ENCODE measurements at regions not wholly inside any gene's neighbourhood (a gene's known extent, or its start where the extent isn't known, plus 50 kb on each side); places are given as distances from the start of the nearest gene placed in this dataset.

DNA sequence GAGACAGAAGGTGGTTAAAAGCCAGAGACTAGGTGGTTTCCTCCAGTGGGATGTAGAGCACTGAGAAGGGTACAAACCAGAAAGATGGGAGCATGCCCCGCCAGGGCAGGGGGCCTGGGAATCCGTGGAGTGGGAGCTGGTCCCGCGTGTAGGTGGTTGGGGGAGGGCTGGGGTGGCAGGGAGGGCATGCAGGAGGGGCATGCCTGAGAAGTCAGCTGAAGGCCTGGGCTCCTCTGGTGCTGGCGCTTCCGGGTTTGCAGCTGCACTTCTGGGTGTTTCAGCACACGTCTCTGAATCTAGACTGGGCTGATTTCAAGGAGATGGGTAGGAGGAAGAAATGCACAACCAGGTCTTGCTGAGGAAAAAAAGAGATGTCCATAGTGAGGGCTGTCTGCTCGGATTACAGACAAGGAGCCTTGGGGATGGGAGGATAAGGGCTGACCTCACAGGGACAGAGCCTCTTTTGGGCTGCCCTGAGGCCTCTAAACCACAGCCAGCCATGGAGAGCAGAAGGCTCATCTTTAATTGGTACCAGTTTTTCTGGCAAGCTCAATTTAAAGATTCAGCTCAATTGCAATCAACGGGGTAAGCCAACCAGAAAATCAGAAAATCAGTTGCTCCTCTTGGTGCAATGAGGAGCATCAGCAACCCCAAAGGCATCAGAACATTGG, 151.9 kb downstream of the FAM43A start:
- Histone ChIP-seq H3K36me3 (ENCODE audit: insufficient read depth, insufficient read length, low read length) (no peaks in the 10 kb centered on the region), H3K4me3 (ENCODE audit: insufficient read length, low read depth) (no peak overlapping the region), H3K9me3 (ENCODE audit: insufficient read depth, low read length) (peaks cover 7% of the 10 kb centered on the region), H3K4me1 (ENCODE audit: insufficient read depth, insufficient read length) (peaks cover 9% of the 10 kb centered on the region), H3K9ac (ENCODE audit: insufficient read length, low read depth) (no peak overlapping the region), H3K27me3 (ENCODE audit: insufficient read depth, insufficient read length) (no peaks in the 10 kb centered on the region)
- no peak for TF ChIP-seq ZNF274 (IDR thresholded peaks at IDR 0.05; ENCODE audit: low read depth, low read length)
- no peak for TF ChIP-seq YY1 (IDR thresholded peaks at IDR 0.05; ENCODE audit: insufficient read depth, insufficient read length)
- no peak for TF ChIP-seq SUZ12 (IDR thresholded peaks at IDR 0.05; ENCODE audit: extremely low read depth, insufficient read depth, insufficient read length)
- DNase-seq (ENCODE audit: low read depth, low spot score) = no peak

DNA sequence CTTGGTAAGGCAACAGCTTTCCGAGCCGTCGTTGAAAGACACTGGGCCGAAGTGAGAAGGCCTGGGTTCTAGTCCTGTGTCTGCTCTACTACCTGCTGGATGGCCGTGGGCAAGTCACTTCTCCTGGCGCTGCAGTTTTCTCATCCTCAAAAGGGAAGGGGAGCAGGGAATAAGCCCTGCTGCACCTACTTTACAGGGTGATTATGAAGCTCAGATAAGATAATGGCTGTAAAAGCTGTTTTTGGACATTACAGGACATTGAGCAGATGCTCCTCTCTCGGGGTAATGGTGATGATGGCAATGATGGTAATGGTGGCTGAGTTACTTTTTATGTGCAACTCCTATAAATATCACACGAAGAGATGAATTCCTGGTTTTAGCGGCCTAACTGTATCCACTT, 152.6 kb downstream of the FAM43A start:
- Histone ChIP-seq H3K36me3 (ENCODE audit: insufficient read depth, insufficient read length, low read length) (no peaks in the 10 kb centered on the region), H3K4me3 (ENCODE audit: insufficient read length, low read depth) (no peak overlapping the region), H3K27me3 (ENCODE audit: insufficient read depth, insufficient read length) (no peaks in the 10 kb centered on the region), H3K4me1 (ENCODE audit: insufficient read depth, insufficient read length) (peaks cover 9% of the 10 kb centered on the region), H3K9me3 (ENCODE audit: insufficient read depth, low read length) (peaks cover 7% of the 10 kb centered on the region), H3K9ac (ENCODE audit: insufficient read length, low read depth) (no peak overlapping the region)
- TF ChIP-seq ZNF274 (IDR thresholded peaks at IDR 0.05; ENCODE audit: low read depth, low read length) (no peak), YY1 (IDR thresholded peaks at IDR 0.05; ENCODE audit: insufficient read depth, insufficient read length) (no peak), SUZ12 (IDR thresholded peaks at IDR 0.05; ENCODE audit: extremely low read depth, insufficient read depth, insufficient read length) (no peak)
- no peak for DNase-seq (ENCODE audit: low read depth, low spot score)

DNA sequence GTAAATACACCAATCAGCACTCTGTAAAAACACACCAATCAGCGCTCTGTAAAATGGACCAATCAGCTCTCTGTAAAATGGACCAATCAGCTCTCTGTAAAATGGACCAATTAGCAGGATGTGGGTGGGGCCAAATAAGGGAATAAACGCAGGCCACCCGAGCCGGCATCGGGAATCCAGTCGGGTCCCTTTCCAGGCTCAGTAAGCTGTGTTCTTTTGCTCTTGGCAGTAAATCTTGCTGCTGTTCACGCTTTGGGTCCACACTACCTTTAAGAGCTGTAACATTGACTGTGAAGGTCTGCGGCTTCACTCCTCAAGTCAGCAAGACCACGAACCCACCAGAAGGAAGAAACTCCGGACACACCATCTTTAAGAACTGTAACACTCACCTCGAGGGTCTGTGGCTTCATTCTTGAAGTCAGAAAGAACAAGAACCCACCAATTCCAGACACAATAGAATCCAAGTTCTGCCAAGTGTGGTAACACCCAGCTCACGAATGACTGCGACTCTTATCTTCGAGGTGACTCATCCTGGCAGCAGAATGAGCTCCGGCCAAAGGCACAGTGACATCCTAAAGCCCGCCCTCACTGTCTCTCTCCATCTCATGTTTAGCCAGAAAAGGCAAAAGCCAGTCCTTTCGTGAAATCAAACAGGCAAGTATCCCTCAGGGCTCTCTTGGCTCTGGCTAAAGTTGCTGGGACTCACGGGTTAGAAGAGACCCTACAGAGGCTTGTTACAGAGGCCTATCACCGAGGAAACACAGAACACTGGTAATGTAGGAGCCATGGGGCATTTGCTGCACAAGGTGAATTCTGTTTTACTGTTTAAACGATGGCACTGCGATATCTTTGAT, 155.2 kb downstream of the FAM43A start:
- no peak overlapping the region for H3K4me3 ChIP-seq (ENCODE audit: insufficient read length, low read depth)
- H3K4me1 ChIP-seq (ENCODE audit: insufficient read depth, insufficient read length) = peaks cover 9% of the 10 kb centered on the region
- H3K9ac ChIP-seq (ENCODE audit: insufficient read length, low read depth) = no peak overlapping the region
- DNase-seq (ENCODE audit: low read depth, low spot score) = no peak
- no peak for TF ChIP-seq ZNF274 (IDR thresholded peaks at IDR 0.05; ENCODE audit: low read depth, low read length)
- no peak for TF ChIP-seq SUZ12 (IDR thresholded peaks at IDR 0.05; ENCODE audit: extremely low read depth, insufficient read depth, insufficient read length)
- no peaks in the 10 kb centered on the region for H3K27me3 ChIP-seq (ENCODE audit: insufficient read depth, insufficient read length)
- peaks cover 7% of the 10 kb centered on the region for H3K9me3 ChIP-seq (ENCODE audit: insufficient read depth, low read length)
- no peaks in the 10 kb centered on the region for H3K36me3 ChIP-seq (ENCODE audit: insufficient read depth, insufficient read length, low read length)

DNA sequence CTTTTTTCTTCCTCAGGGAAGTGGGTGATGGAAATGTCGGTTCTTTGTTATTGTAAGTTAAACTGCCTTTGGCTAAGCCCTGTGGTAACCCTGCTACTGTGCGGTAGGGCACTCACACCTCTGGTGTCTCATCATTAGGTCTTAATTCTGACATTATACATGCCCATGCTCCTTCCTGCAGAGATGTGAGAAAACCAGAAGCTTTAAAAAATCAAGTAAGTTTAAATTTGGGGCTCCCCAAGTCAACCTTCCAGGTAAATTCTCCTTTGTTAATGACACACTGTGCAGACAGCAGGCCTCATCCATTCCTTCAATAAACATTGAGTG, 155.8 kb downstream of the FAM43A start:
- DNase-seq (ENCODE audit: low read depth, low spot score) = no peak
- Histone ChIP-seq H3K27me3 (ENCODE audit: insufficient read depth, insufficient read length) (no peaks in the 10 kb centered on the region), H3K4me1 (ENCODE audit: insufficient read depth, insufficient read length) (peaks cover 6% of the 10 kb centered on the region), H3K4me3 (ENCODE audit: insufficient read length, low read depth) (no peak overlapping the region), H3K9me3 (ENCODE audit: insufficient read depth, low read length) (peaks cover 7% of the 10 kb centered on the region), H3K9ac (ENCODE audit: insufficient read length, low read depth) (no peak overlapping the region), H3K36me3 (ENCODE audit: insufficient read depth, insufficient read length, low read length) (no peaks in the 10 kb centered on the region)
- no peak for TF ChIP-seq SUZ12 (IDR thresholded peaks at IDR 0.05; ENCODE audit: extremely low read depth, insufficient read depth, insufficient read length)
- TF ChIP-seq YY1 (IDR thresholded peaks at IDR 0.05; ENCODE audit: insufficient read depth, insufficient read length) = no peak
- no peak for TF ChIP-seq ZNF274 (IDR thresholded peaks at IDR 0.05; ENCODE audit: low read depth, low read length)

DNA sequence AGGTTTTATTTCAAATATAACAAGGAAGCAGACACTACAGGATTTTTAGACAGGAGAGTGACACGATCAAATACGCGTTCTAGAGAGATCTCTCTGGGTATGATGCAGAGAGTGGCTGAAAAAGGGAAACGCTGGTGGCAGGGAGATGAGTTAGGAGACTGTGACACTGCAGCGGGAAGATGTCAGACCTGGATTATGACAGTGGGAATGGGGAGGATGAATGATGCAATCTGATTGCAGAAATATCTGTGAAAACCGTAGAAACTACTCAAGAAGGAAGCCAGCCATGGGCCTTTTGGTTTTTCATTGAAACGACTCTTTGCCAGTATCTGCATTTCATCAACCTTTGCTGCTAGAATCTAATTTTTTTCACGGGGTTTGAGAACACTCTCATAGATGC, 157.9 kb downstream of the FAM43A start:
- Histone ChIP-seq H3K36me3 (ENCODE audit: insufficient read depth, insufficient read length, low read length) (no peaks in the 10 kb centered on the region), H3K27me3 (ENCODE audit: insufficient read depth, insufficient read length) (no peaks in the 10 kb centered on the region), H3K4me1 (ENCODE audit: insufficient read depth, insufficient read length) (no peaks in the 10 kb centered on the region), H3K4me3 (ENCODE audit: insufficient read length, low read depth) (no peak overlapping the region), H3K9me3 (ENCODE audit: insufficient read depth, low read length) (peaks cover 7% of the 10 kb centered on the region), H3K9ac (ENCODE audit: insufficient read length, low read depth) (no peak overlapping the region)
- no peak for DNase-seq (ENCODE audit: low read depth, low spot score)
- TF ChIP-seq ZNF274 (IDR thresholded peaks at IDR 0.05; ENCODE audit: low read depth, low read length) (no peak), SUZ12 (IDR thresholded peaks at IDR 0.05; ENCODE audit: extremely low read depth, insufficient read depth, insufficient read length) (no peak), YY1 (IDR thresholded peaks at IDR 0.05; ENCODE audit: insufficient read depth, insufficient read length) (no peak)

DNA sequence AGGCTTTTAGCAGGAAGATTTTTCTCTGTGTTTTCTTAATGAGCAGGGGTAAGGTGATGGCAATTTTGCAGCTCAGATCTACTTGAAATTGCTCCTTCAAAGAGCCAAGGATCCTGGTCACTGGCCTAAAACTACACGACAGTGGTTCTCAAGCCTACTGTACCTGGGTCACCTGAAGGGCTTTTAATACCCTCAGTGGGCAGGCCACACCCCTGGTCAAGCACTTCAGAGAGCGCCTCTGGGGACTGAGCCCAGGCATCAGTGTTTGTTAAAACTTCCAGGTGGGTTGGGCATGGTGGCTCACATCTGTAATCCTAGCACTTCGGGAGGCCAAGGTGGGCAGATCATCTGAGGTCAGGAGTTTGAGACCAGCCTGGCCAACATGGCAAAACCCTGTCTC, 158.4 kb downstream of the FAM43A start:
- Histone ChIP-seq H3K4me3 (ENCODE audit: insufficient read length, low read depth) (no peak overlapping the region), H3K27me3 (ENCODE audit: insufficient read depth, insufficient read length) (no peaks in the 10 kb centered on the region), H3K4me1 (ENCODE audit: insufficient read depth, insufficient read length) (no peaks in the 10 kb centered on the region), H3K9ac (ENCODE audit: insufficient read length, low read depth) (no peak overlapping the region), H3K36me3 (ENCODE audit: insufficient read depth, insufficient read length, low read length) (no peaks in the 10 kb centered on the region), H3K9me3 (ENCODE audit: insufficient read depth, low read length) (peaks cover 7% of the 10 kb centered on the region)
- TF ChIP-seq ZNF274 (IDR thresholded peaks at IDR 0.05; ENCODE audit: low read depth, low read length) (no peak), SUZ12 (IDR thresholded peaks at IDR 0.05; ENCODE audit: extremely low read depth, insufficient read depth, insufficient read length) (no peak), YY1 (IDR thresholded peaks at IDR 0.05; ENCODE audit: insufficient read depth, insufficient read length) (no peak)
- no peak for DNase-seq (ENCODE audit: low read depth, low spot score)

DNA sequence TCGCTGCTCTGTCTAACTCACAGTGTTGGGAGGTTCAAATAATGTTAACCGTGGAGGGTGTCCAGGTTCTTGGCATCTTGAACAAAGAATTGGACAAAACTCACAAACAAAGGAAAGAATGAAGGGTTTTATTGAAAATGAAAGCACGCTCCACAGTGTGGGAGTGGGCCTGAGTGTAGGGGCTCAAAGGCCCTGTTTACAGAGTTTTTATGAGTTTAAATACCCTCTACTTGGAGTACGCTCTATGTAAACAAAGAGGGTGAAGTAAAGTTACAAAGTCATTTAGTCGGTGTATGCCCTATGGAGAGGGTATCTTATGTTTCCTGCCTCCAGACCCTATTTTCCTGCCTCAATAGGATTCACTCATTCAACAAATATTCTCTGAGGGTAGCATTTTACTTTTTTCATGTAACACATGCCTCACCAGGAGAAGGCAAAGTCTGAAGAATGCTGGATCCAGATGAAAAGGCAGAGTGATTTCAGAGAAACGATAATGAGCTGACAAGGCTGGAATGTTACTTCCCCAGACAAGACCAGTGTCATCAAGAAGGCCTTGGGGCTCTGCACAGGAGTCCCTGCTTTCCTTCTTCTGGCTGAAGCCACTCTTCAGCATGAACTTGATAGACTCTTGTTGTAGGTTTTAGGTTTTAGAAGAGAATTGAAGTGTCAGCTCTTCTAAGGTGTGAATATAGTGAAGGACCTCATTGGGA, 163.6 kb downstream of the FAM43A start:
- TF ChIP-seq YY1 (IDR thresholded peaks at IDR 0.05; ENCODE audit: insufficient read depth, insufficient read length) (no peak), ZNF274 (IDR thresholded peaks at IDR 0.05; ENCODE audit: low read depth, low read length) (no peak), SUZ12 (IDR thresholded peaks at IDR 0.05; ENCODE audit: extremely low read depth, insufficient read depth, insufficient read length) (no peak)
- no peaks in the 10 kb centered on the region for H3K9me3 ChIP-seq (ENCODE audit: insufficient read depth, low read length)
- no peak for DNase-seq (ENCODE audit: low read depth, low spot score)

More for the DNA sequence above, 163.6 kb downstream of the FAM43A start:
- Histone ChIP-seq H3K4me1 (ENCODE audit: insufficient read depth, insufficient read length) (peaks cover 11% of the 10 kb centered on the region), H3K27me3 (ENCODE audit: insufficient read depth, insufficient read length) (no peaks in the 10 kb centered on the region), H3K9ac (ENCODE audit: insufficient read length, low read depth) (no peak overlapping the region), H3K4me3 (ENCODE audit: insufficient read length, low read depth) (no peak overlapping the region), H3K36me3 (ENCODE audit: insufficient read depth, insufficient read length, low read length) (no peaks in the 10 kb centered on the region)

Measured in NT2/D1 (cell line).